K562 (cell line): ENCODE measurements at regions not wholly inside any gene's neighbourhood (a gene's known extent, or its start where the extent isn't known, plus 50 kb on each side); places are given as distances from the start of the nearest gene placed in this dataset.

Experiments
- ATAC-seq: fragments of 200-7000 bp; cut with Tn5 transposase; 3 replicates; pipeline ENCODE4 v1.9.1; 2020; ENCODE audit warnings: moderate library complexity
- BruUV-seq: library from RNA; stranded (reverse); fragments of 400-500 nt; replicated peaks from 2 replicates; lab custom pipeline; 2021; lab: Mats Ljungman, UMichigan
- CTCF ChIA-PET: fragments of 300-600 bp; formaldehyde crosslinking; extraction: SDS; loops from one replicate; lab custom pipeline; 2021; ENCODE audit warnings: low intra/inter-chr PET ratio; lab: Yijun Ruan, JAX
- POLR2A ChIA-PET: fragments of 300-600, 350-650 bp; sonication (Branson Sonifier 250); formaldehyde crosslinking; extraction: SDS; loops from one replicate; lab custom pipeline; 2021; ENCODE audit warnings: antibody characterized with exemption, inconsistent platforms; lab: Yijun Ruan, JAX
- DNase-seq, 4 experiments: peaks; one replicate each; pipeline versions ENCODE4 v3.0.0 to v3.0.0-alpha.2; 2011 to 2018; ENCODE audit warnings: low spot score in 3 of 4, mixed read lengths in 3 of 4; ENCODE audit errors: extremely low read depth in 1 of 4
- FAIRE-seq: peaks from 2 replicates; lab custom pipeline; 2011; peaks lifted over from hg19 to GRCh38; lab: Jason Lieb, UNC
- H2AFZ ChIP-seq: 2 replicates; pipeline ENCODE4 v1.6.0; 2011; ENCODE audit warnings: low read depth, low read length, control low read depth, inconsistent platforms
- H3K27ac ChIP-seq: fragments of 200-600 bp; 3 replicates; pipeline ENCODE4 v1.8.0; 2011; ENCODE audit warnings: low read depth, mild to moderate bottlenecking, control low read depth, inconsistent platforms, low read length, moderate library complexity, mixed read lengths; ENCODE audit errors: extremely low read depth
- H3K27me3 ChIP-seq, 2 experiments: fragments of 300-600 bp in 1 of 2; 2 replicates in 1 of 2; 3 replicates in 1 of 2; pipeline versions ENCODE4 v1.6.0 to v1.8.0; 2011; ENCODE audit warnings: inconsistent platforms in 2 of 2, low read length in 2 of 2, mild to moderate bottlenecking in 1 of 2, mixed read lengths in 1 of 2, moderate library complexity in 1 of 2; ENCODE audit not compliant: control insufficient read depth in 2 of 2, insufficient read depth in 2 of 2
- H3K36me3 ChIP-seq: fragments of 300-600 bp; 3 replicates; pipeline ENCODE4 v1.8.0; 2011; ENCODE audit warnings: mild to moderate bottlenecking, low read length, inconsistent platforms; ENCODE audit not compliant: control insufficient read depth, insufficient read depth
- H3K4me1 ChIP-seq, 2 experiments: fragments of 200-600 bp in 1 of 2; replicated peaks in 1 of 2; 2 replicates in 1 of 2; 3 replicates in 1 of 2; pipeline versions ENCODE4 v1.5.1 to v1.8.0; 2011; ENCODE audit warnings: inconsistent platforms in 2 of 2, low read length in 2 of 2, mild to moderate bottlenecking in 1 of 2, mixed read lengths in 1 of 2, moderate library complexity in 1 of 2; ENCODE audit not compliant: control insufficient read depth in 2 of 2, insufficient read depth in 2 of 2
- H3K4me2 ChIP-seq: 2 replicates; pipeline ENCODE4 v1.6.1; 2011; ENCODE audit warnings: low read length, control low read depth, inconsistent platforms, mixed read lengths; ENCODE audit not compliant: insufficient read depth
- H3K4me3 ChIP-seq: fragments of 200-600 bp; sonication (generic), shearing (Covaris generic); 2 replicates; pipeline ENCODE4 v1.5.1; 2016; ENCODE audit warnings: control low read depth, inconsistent platforms
- H3K79me2 ChIP-seq: fragments of 200-600 bp; 3 replicates; pipeline ENCODE4 v1.8.0; 2011; ENCODE audit warnings: low read length, inconsistent platforms; ENCODE audit not compliant: control insufficient read depth, insufficient read depth
- H3K9ac ChIP-seq, 2 experiments: 2 replicates each; pipeline versions ENCODE4 v1.6.0 to v1.6.1; 2011; ENCODE audit warnings: low read depth in 2 of 2, low read length in 2 of 2, control low read depth in 1 of 2, inconsistent platforms in 1 of 2, mild to moderate bottlenecking in 1 of 2, mixed read lengths in 1 of 2; ENCODE audit not compliant: insufficient read depth in 1 of 2
- H3K9me1 ChIP-seq: one replicate; pipeline ENCODE4 v1.6.0; 2011; ENCODE audit warnings: inconsistent platforms, mild to moderate bottlenecking, low read length, moderate library complexity; ENCODE audit not compliant: control insufficient read depth, insufficient read depth
- H3K9me3 ChIP-seq: replicated peaks from 2 replicates; pipeline ENCODE4 v1.5.1; 2011; ENCODE audit warnings: low read depth, low read length, inconsistent platforms; ENCODE audit not compliant: control insufficient read depth, insufficient read depth
- H4K20me1 ChIP-seq: replicated peaks from 2 replicates; pipeline ENCODE4 v1.6.1; 2011; ENCODE audit warnings: low read length, inconsistent platforms, mixed read lengths; ENCODE audit not compliant: control insufficient read depth, insufficient read depth
- BMI1 ChIP-seq: fragments of 150-350 bp; IDR thresholded peaks from 2 replicates; pipeline ENCODE4 v1.6.1; 2014; ENCODE audit warnings: low read length
- HNRNPLL ChIP-seq: fragments of 200-400 bp; formaldehyde crosslinking; IDR thresholded peaks from 2 replicates; pipeline ENCODE4 v1.6.1; 2017; ENCODE audit warnings: low read length, low read depth, mild to moderate bottlenecking; ENCODE audit not compliant: poor library complexity, severe bottlenecking
- NR2C2 ChIP-seq, 2 experiments: fragments of 200-800 bp in 1 of 2; sonication (Bioruptor generic) in 1 of 2; sonication (generic) in 1 of 2; formaldehyde crosslinking in 1 of 2; IDR thresholded peaks; 2 replicates each; pipeline versions ENCODE4 v1.6.1 to v1.8.0; 2016 to 2022; ENCODE audit warnings: mild to moderate bottlenecking in 1 of 2, missing compliant biosample characterization in 1 of 2, missing genetic modification characterization in 1 of 2, missing genetic modification reagents in 1 of 2
- SP1 ChIP-seq: sonication (generic); formaldehyde crosslinking; IDR thresholded peaks from 2 replicates; pipeline ENCODE4 v1.8.1; 2022; ENCODE audit warnings: mild to moderate bottlenecking, missing genetic modification reagents
- WGBS: fragments of 100-300 bp; shearing (Covaris generic); methylation state at CpG from one replicate; pipeline ENCODE4 v1.1.6; 2016; ENCODE audit warnings: low coverage, mixed read lengths; ENCODE audit not compliant: insufficient coverage; ENCODE audit errors: missing lambda C conversion rate; 5-methylcytosine and 5-hydroxymethylcytosine counted together
- in situ Hi-C: fragments of 300-500 bp; cut with MboI; formaldehyde crosslinking; loops from 4 replicates; pipeline ENCODE4 v1.15.0; 2018; ENCODE audit warnings: inconsistent platforms, mixed read lengths
- intact Hi-C: fragments of 100-400 bp; cut with micrococcal nuclease; formaldehyde crosslinking; loops from 2 replicates; pipeline ENCODE4 v1.14.2; 2022
- TF ChIP-seq, protein P1 (sequence below): fragments of 250-450 bp; sonication (Bioruptor Pico); IDR thresholded peaks from 2 replicates; pipeline ENCODE4 v1.5.0; 2022; ENCODE audit warnings: mild to moderate bottlenecking
- TF ChIP-seq, protein P2 (sequence below): fragments of 450-650 bp; IDR thresholded peaks from 2 replicates; pipeline ENCODE4 v1.6.1; 2016; ENCODE audit warnings: low read depth, mild to moderate bottlenecking, moderate library complexity
- TF ChIP-seq, protein P3 (sequence below): fragments of 200-800 bp; sonication (Bioruptor generic); IDR thresholded peaks from 2 replicates; pipeline ENCODE4 v1.6.1; 2016; ENCODE audit warnings: missing genetic modification characterization, missing compliant biosample characterization
- TF ChIP-seq, protein P4 (sequence below): conservative IDR thresholded peaks from 2 replicates; pipeline ENCODE4 v1.6.1; 2011; ENCODE audit warnings: low read depth, mild to moderate bottlenecking, low read length; ENCODE audit not compliant: control insufficient read depth

DNA sequence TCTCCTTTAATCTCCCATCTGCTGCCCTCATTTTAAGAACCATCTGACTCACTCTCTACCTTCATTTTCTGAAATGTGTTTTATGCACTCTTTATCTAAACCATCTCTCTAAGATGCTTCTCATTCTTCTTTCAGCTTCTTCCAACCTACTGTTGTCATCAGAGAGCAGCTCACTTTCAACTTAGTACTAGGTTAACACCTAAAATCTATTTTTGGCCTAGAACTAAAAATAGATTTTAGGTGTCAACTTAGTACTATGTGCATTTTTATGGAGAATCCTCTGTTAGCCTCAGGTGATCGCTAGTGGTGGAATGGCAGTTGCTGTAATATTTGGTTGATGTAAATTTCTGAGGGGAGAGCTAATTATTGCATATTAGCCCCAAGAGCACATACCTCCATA lies 277.1 kb downstream of the KCNJ2 start (continued):
- TF ChIP-seq, protein P1, sequence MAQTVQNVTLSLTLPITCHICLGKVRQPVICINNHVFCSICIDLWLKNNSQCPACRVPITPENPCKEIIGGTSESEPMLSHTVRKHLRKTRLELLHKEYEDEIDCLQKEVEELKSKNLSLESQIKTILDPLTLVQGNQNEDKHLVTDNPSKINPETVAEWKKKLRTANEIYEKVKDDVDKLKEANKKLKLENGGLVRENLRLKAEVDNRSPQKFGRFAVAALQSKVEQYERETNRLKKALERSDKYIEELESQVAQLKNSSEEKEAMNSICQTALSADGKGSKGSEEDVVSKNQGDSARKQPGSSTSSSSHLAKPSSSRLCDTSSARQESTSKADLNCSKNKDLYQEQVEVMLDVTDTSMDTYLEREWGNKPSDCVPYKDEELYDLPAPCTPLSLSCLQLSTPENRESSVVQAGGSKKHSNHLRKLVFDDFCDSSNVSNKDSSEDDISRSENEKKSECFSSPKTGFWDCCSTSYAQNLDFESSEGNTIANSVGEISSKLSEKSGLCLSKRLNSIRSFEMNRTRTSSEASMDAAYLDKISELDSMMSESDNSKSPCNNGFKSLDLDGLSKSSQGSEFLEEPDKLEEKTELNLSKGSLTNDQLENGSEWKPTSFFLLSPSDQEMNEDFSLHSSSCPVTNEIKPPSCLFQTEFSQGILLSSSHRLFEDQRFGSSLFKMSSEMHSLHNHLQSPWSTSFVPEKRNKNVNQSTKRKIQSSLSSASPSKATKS (CRISPR knock-in tag) = no peak

DNA sequence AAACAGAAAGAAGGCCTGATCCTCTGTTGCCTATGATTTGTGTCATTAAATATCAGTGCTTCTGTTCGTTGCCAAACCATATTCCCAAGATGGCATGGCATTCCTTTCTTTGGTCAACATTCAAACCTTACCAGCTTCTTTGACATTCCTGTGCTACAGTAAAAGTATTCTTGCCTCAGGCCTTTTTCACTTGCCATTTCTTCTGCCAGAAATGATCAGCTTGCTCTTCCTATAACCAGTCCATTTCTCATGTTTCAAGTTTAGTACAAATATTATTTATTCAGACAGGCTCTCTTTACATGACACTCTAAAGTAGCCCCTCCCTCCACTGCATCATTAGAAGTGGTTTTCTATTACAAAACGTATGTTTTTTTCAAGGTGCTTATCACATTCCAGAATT lies 278.3 kb downstream of the KCNJ2 start:
- Histone ChIP-seq H3K4me2 (no peak overlapping the region), H3K4me3 (no peak overlapping the region), H3K27ac (no peak overlapping the region), H3K9me3 (no peaks in the 10 kb centered on the region), H3K27me3 (no peaks in the 10 kb centered on the region), H3K9me1 (no peaks in the 10 kb centered on the region), H2AFZ (no peak overlapping the region), H3K4me1 (no peaks in the 10 kb centered on the region), H4K20me1 (no peaks in the 10 kb centered on the region), H3K79me2 (no peaks in the 10 kb centered on the region), H3K36me3 (no peaks in the 10 kb centered on the region), H3K9ac (no peak overlapping the region)
- ATAC-seq (no peak), DNase-seq (no peak), FAIRE-seq (no peak)
- no TSS peak for BruUV-seq
- 3% methylated on average over 2 of the region's 2 CpGs for WGBS
- in situ Hi-C loops = no loop called here
- intact Hi-C loops = no loop called here
- ChIA-PET POLR2A (no interaction called here), CTCF (no interaction called here)
- TF ChIP-seq BMI1 = no peak
- TF ChIP-seq, protein P2, sequence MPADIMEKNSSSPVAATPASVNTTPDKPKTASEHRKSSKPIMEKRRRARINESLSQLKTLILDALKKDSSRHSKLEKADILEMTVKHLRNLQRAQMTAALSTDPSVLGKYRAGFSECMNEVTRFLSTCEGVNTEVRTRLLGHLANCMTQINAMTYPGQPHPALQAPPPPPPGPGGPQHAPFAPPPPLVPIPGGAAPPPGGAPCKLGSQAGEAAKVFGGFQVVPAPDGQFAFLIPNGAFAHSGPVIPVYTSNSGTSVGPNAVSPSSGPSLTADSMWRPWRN = no peak
- TF ChIP-seq HNRNPLL = no peak
- TF ChIP-seq SP1 (CRISPR knock-in tag) = no peak
- TF ChIP-seq NR2C2 (CRISPR knock-in tag; IDR thresholded peaks at IDR 0.05) = no peak
- TF ChIP-seq NR2C2 (tag; IDR thresholded peaks at IDR 0.05) = no peak
- TF ChIP-seq, protein P3, sequence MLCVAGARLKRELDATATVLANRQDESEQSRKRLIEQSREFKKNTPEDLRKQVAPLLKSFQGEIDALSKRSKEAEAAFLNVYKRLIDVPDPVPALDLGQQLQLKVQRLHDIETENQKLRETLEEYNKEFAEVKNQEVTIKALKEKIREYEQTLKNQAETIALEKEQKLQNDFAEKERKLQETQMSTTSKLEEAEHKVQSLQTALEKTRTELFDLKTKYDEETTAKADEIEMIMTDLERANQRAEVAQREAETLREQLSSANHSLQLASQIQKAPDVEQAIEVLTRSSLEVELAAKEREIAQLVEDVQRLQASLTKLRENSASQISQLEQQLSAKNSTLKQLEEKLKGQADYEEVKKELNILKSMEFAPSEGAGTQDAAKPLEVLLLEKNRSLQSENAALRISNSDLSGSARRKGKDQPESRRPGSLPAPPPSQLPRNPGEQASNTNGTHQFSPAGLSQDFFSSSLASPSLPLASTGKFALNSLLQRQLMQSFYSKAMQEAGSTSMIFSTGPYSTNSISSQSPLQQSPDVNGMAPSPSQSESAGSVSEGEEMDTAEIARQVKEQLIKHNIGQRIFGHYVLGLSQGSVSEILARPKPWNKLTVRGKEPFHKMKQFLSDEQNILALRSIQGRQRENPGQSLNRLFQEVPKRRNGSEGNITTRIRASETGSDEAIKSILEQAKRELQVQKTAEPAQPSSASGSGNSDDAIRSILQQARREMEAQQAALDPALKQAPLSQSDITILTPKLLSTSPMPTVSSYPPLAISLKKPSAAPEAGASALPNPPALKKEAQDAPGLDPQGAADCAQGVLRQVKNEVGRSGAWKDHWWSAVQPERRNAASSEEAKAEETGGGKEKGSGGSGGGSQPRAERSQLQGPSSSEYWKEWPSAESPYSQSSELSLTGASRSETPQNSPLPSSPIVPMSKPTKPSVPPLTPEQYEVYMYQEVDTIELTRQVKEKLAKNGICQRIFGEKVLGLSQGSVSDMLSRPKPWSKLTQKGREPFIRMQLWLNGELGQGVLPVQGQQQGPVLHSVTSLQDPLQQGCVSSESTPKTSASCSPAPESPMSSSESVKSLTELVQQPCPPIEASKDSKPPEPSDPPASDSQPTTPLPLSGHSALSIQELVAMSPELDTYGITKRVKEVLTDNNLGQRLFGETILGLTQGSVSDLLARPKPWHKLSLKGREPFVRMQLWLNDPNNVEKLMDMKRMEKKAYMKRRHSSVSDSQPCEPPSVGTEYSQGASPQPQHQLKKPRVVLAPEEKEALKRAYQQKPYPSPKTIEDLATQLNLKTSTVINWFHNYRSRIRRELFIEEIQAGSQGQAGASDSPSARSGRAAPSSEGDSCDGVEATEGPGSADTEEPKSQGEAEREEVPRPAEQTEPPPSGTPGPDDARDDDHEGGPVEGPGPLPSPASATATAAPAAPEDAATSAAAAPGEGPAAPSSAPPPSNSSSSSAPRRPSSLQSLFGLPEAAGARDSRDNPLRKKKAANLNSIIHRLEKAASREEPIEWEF (CRISPR knock-in tag) = no peak
- TF ChIP-seq, protein P4, sequence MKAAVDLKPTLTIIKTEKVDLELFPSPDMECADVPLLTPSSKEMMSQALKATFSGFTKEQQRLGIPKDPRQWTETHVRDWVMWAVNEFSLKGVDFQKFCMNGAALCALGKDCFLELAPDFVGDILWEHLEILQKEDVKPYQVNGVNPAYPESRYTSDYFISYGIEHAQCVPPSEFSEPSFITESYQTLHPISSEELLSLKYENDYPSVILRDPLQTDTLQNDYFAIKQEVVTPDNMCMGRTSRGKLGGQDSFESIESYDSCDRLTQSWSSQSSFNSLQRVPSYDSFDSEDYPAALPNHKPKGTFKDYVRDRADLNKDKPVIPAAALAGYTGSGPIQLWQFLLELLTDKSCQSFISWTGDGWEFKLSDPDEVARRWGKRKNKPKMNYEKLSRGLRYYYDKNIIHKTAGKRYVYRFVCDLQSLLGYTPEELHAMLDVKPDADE = no peak
